Panc1 (cell line): ENCODE measurements at regions not wholly inside any gene's neighbourhood (a gene's known extent, or its start where the extent isn't known, plus 50 kb on each side); places are given as distances from the start of the nearest gene placed in this dataset.

Source experiments
- POLR2AphosphoS5 ChIP-seq: IDR thresholded peaks from 2 replicates; pipeline ENCODE4 v1.6.1; 2012; ENCODE audit warnings: mild to moderate bottlenecking, low read depth, low read length, moderate library complexity
- SIN3A ChIP-seq: IDR thresholded peaks from 2 replicates; pipeline ENCODE4 v1.6.1; 2012; ENCODE audit warnings: low read depth, mild to moderate bottlenecking, low read length, moderate library complexity, borderline replicate concordance; ENCODE audit not compliant: insufficient read depth
- TCF7L2 ChIP-seq: IDR thresholded peaks from 2 replicates; pipeline ENCODE4 v1.6.1; 2011; ENCODE audit warnings: mild to moderate bottlenecking, low read depth, low read length, inconsistent platforms
- TF ChIP-seq, protein P1 (sequence below): fragments of 450-650 bp; IDR thresholded peaks from 2 replicates; pipeline ENCODE4 v1.5.1; 2017; ENCODE audit warnings: mild to moderate bottlenecking
- TF ChIP-seq, protein P2 (sequence below), 2 experiments: IDR thresholded peaks; 2 replicates each; pipeline ENCODE4 v1.6.1; 2011 to 2012; ENCODE audit warnings: low read depth in 2 of 2, control low read depth in 1 of 2, low read length in 1 of 2, mild to moderate bottlenecking in 1 of 2, moderate library complexity in 1 of 2; ENCODE audit not compliant: insufficient read depth in 1 of 2

DNA sequence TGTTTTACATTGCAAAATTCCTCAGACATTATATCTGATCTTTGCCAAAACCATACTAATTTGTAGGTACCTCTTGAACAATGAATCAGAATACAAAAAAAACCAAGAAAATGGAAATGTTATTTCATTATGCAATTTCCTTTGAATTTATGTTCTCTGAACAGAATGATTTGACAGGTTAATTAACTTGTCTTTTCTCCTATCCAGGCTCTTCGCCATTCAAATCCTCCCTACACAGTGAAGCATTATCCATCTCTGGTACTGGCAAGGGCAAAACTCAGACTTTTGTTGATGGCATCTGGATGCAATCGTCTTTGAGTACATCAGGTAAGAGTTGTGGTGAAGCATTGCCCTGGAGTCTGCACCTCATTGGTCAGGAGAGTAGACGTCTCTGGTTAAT is 655.7 kb upstream of the ITGA1 start:
- TF ChIP-seq POLR2AphosphoS5 (no peak), SIN3A (no peak), TCF7L2 (no peak)
- TF ChIP-seq, protein P1, sequence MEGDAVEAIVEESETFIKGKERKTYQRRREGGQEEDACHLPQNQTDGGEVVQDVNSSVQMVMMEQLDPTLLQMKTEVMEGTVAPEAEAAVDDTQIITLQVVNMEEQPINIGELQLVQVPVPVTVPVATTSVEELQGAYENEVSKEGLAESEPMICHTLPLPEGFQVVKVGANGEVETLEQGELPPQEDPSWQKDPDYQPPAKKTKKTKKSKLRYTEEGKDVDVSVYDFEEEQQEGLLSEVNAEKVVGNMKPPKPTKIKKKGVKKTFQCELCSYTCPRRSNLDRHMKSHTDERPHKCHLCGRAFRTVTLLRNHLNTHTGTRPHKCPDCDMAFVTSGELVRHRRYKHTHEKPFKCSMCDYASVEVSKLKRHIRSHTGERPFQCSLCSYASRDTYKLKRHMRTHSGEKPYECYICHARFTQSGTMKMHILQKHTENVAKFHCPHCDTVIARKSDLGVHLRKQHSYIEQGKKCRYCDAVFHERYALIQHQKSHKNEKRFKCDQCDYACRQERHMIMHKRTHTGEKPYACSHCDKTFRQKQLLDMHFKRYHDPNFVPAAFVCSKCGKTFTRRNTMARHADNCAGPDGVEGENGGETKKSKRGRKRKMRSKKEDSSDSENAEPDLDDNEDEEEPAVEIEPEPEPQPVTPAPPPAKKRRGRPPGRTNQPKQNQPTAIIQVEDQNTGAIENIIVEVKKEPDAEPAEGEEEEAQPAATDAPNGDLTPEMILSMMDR = no peak
- TF ChIP-seq, protein P2, sequence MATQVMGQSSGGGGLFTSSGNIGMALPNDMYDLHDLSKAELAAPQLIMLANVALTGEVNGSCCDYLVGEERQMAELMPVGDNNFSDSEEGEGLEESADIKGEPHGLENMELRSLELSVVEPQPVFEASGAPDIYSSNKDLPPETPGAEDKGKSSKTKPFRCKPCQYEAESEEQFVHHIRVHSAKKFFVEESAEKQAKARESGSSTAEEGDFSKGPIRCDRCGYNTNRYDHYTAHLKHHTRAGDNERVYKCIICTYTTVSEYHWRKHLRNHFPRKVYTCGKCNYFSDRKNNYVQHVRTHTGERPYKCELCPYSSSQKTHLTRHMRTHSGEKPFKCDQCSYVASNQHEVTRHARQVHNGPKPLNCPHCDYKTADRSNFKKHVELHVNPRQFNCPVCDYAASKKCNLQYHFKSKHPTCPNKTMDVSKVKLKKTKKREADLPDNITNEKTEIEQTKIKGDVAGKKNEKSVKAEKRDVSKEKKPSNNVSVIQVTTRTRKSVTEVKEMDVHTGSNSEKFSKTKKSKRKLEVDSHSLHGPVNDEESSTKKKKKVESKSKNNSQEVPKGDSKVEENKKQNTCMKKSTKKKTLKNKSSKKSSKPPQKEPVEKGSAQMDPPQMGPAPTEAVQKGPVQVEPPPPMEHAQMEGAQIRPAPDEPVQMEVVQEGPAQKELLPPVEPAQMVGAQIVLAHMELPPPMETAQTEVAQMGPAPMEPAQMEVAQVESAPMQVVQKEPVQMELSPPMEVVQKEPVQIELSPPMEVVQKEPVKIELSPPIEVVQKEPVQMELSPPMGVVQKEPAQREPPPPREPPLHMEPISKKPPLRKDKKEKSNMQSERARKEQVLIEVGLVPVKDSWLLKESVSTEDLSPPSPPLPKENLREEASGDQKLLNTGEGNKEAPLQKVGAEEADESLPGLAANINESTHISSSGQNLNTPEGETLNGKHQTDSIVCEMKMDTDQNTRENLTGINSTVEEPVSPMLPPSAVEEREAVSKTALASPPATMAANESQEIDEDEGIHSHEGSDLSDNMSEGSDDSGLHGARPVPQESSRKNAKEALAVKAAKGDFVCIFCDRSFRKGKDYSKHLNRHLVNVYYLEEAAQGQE (IDR thresholded peaks at IDR 0.05; ENCODE audit: insufficient read depth in 1 of 2, low read depth in 2 of 2, low read length in 1 of 2) = no peak
